ENCODE measurements at regions not wholly inside any gene's neighbourhood (a gene's known extent, or its start where the extent isn't known, plus 50 kb on each side); places are given as distances from the start of the nearest gene placed in this dataset.

DNA sequence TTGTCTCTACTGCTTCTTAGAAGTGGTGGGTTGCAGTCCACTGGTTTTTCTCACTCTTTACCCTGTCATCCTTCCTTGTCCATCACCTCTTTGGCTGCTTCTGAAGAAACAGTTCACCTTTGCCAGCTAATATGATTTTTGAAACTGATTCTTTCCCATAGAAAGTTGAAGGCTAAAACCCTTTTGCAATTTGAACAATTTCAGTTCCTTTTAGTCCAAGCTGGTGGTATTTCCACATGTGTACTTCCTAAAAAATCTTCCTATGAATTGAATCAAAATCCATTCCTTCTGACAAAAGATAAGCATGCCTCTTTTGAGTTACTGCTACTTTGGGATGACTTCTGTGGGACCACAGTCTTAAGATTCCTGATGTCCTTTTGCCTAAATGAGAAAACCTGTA is 210.0 kb upstream of the MAN1A1 start:
- Histone ChIP-seq H2AFZ (ENCODE audit: low read depth, low read length) (no peak overlapping the region), H4K20me1 (ENCODE audit: insufficient read depth, low read length) (no peaks in the 10 kb centered on the region)

DNA sequence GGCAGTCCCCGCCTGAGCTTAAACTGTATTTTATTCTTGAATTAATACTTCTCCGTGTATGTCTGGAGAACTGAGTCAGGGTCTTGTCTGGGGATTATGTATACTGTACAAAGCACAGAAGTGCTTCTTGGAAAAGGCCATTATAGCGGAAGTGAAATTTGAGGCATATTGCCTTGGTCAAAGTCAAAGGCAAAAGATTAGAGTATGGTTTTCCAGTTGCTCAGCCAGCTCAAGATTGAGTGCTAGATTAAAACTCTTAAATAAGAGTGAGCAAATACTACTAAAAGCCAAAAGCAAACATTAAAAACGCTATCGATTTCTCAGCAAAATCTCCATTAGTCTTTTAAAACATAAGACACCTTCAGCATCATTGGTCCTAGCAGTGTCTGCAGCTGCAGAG is 207.7 kb upstream of the MAN1A1 start:
- no peaks in the 10 kb centered on the region for H3K4me1 ChIP-seq (ENCODE audit: low read length)
- no peaks in the 10 kb centered on the region for H3K36me3 ChIP-seq (replicated peaks; ENCODE audit: low read depth, low read length)
- H3K27me3 ChIP-seq (ENCODE audit: low read depth, low read length), result no peaks in the 10 kb centered on the region
- no peak overlapping the region for H3K27ac ChIP-seq (ENCODE audit: low read length)
- no peaks in the 10 kb centered on the region for H3K79me2 ChIP-seq (ENCODE audit: low read length)
- TF ChIP-seq EZH2phosphoT487 (IDR thresholded peaks at IDR 0.05; ENCODE audit: low read depth), result no peak
- TF ChIP-seq, protein P1, sequence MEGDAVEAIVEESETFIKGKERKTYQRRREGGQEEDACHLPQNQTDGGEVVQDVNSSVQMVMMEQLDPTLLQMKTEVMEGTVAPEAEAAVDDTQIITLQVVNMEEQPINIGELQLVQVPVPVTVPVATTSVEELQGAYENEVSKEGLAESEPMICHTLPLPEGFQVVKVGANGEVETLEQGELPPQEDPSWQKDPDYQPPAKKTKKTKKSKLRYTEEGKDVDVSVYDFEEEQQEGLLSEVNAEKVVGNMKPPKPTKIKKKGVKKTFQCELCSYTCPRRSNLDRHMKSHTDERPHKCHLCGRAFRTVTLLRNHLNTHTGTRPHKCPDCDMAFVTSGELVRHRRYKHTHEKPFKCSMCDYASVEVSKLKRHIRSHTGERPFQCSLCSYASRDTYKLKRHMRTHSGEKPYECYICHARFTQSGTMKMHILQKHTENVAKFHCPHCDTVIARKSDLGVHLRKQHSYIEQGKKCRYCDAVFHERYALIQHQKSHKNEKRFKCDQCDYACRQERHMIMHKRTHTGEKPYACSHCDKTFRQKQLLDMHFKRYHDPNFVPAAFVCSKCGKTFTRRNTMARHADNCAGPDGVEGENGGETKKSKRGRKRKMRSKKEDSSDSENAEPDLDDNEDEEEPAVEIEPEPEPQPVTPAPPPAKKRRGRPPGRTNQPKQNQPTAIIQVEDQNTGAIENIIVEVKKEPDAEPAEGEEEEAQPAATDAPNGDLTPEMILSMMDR (IDR thresholded peaks at IDR 0.05; ENCODE audit: low read depth, low read length), result no peak
- no peak overlapping the region for H2AFZ ChIP-seq (ENCODE audit: low read depth, low read length)
- H3K9ac ChIP-seq (ENCODE audit: low read length), result no peak overlapping the region
- no peaks in the 10 kb centered on the region for H3K9me3 ChIP-seq (ENCODE audit: insufficient read depth, low read length)
- H3K4me2 ChIP-seq (ENCODE audit: low read length), result no peak overlapping the region
- H4K20me1 ChIP-seq (ENCODE audit: insufficient read depth, low read length), result no peaks in the 10 kb centered on the region
- no peak overlapping the region for H3K4me3 ChIP-seq (ENCODE audit: low read length)

More for the DNA sequence above, 210.0 kb upstream of the MAN1A1 start:
- no peaks in the 10 kb centered on the region for H3K4me1 ChIP-seq (ENCODE audit: low read length)
- H3K4me2 ChIP-seq (ENCODE audit: low read length), result no peak overlapping the region
- TF ChIP-seq, protein P1 (IDR thresholded peaks at IDR 0.05; ENCODE audit: low read depth, low read length), result no peak
- TF ChIP-seq EZH2phosphoT487 (IDR thresholded peaks at IDR 0.05; ENCODE audit: low read depth), result no peak
- no peak overlapping the region for H3K4me3 ChIP-seq (ENCODE audit: low read length)
- H3K27me3 ChIP-seq (ENCODE audit: low read depth, low read length), result no peaks in the 10 kb centered on the region
- H3K9ac ChIP-seq (ENCODE audit: low read length), result no peak overlapping the region
- H3K9me3 ChIP-seq (ENCODE audit: insufficient read depth, low read length), result no peaks in the 10 kb centered on the region
- H3K79me2 ChIP-seq (ENCODE audit: low read length), result no peaks in the 10 kb centered on the region
- no peaks in the 10 kb centered on the region for H3K36me3 ChIP-seq (replicated peaks; ENCODE audit: low read depth, low read length)
- no peak overlapping the region for H3K27ac ChIP-seq (ENCODE audit: low read length)

DNA sequence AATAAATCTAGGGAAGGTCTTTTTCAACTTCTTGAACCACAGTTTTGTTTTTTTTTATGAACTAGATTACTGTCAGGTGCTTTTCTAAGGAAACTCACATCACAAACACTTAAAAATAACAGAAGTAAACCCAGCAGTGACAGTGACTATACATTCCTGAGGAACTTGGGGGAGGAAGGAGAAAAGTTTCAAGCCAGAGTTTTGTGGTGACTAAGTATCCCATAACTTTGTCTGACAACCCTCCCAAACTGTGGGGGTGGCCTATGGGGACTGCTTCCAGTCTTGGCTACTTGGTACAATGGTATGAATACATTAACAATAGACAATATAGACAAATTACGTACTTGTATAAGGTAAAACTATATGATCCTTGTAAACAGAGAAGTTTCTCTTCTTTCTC is 202.5 kb upstream of the MAN1A1 start:
- Histone ChIP-seq H3K27ac (ENCODE audit: low read length) (no peak overlapping the region), H3K9me3 (ENCODE audit: insufficient read depth, low read length) (no peaks in the 10 kb centered on the region), H3K4me3 (ENCODE audit: low read length) (no peak overlapping the region), H3K4me2 (ENCODE audit: low read length) (no peak overlapping the region), H2AFZ (ENCODE audit: low read depth, low read length) (no peak overlapping the region), H3K36me3 (replicated peaks; ENCODE audit: low read depth, low read length) (no peaks in the 10 kb centered on the region), H3K79me2 (ENCODE audit: low read length) (no peaks in the 10 kb centered on the region), H3K4me1 (ENCODE audit: low read length) (no peaks in the 10 kb centered on the region), H4K20me1 (ENCODE audit: insufficient read depth, low read length) (no peaks in the 10 kb centered on the region), H3K27me3 (ENCODE audit: low read depth, low read length) (no peaks in the 10 kb centered on the region), H3K9ac (ENCODE audit: low read length) (no peak overlapping the region)
- TF ChIP-seq, protein P1 (IDR thresholded peaks at IDR 0.05; ENCODE audit: low read depth, low read length), result no peak
- TF ChIP-seq EZH2phosphoT487 (IDR thresholded peaks at IDR 0.05; ENCODE audit: low read depth), result no peak

DNA sequence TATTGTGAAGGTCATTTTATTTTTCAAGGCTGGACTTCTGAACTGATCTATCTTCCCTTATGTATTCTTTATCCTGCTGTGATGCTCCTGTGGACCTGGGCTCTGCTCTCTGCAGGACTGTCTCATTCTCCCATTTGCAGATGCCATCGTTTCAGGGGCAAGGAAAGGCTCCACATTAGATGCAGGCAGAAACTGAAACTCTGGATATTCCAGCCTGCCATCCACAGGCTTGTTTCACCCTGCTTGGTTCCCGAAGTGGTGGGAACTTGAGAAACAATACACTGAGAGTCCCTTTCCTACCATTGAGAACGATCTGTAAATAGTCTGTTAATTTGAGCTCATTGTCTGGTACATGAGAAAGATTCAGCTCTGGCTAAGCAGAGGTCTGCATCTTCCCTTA is 197.5 kb upstream of the MAN1A1 start:
- no peak overlapping the region for H3K4me3 ChIP-seq (ENCODE audit: low read length)
- no peak for TF ChIP-seq EZH2phosphoT487 (IDR thresholded peaks at IDR 0.05; ENCODE audit: low read depth)
- TF ChIP-seq, protein P1 (IDR thresholded peaks at IDR 0.05; ENCODE audit: low read depth, low read length), result no peak
- no peaks in the 10 kb centered on the region for H3K79me2 ChIP-seq (ENCODE audit: low read length)
- no peak overlapping the region for H3K4me2 ChIP-seq (ENCODE audit: low read length)
- no peak overlapping the region for H3K9ac ChIP-seq (ENCODE audit: low read length)
- H3K4me1 ChIP-seq (ENCODE audit: low read length), result no peaks in the 10 kb centered on the region
- H3K36me3 ChIP-seq (replicated peaks; ENCODE audit: low read depth, low read length), result no peaks in the 10 kb centered on the region
- no peaks in the 10 kb centered on the region for H4K20me1 ChIP-seq (ENCODE audit: insufficient read depth, low read length)
- H2AFZ ChIP-seq (ENCODE audit: low read depth, low read length), result no peak overlapping the region
- H3K27me3 ChIP-seq (ENCODE audit: low read depth, low read length), result no peaks in the 10 kb centered on the region
- H3K9me3 ChIP-seq (ENCODE audit: insufficient read depth, low read length), result no peaks in the 10 kb centered on the region
- no peak overlapping the region for H3K27ac ChIP-seq (ENCODE audit: low read length)
